HG03280 (cell line): ENCODE measurements at regions not wholly inside any gene's neighbourhood (a gene's known extent, or its start where the extent isn't known, plus 50 kb on each side); places are given as distances from the start of the nearest gene placed in this dataset.
"Not testable (repeated sequence)": the region's sequence is repeated elsewhere in the genome, so short reads cannot be mapped to it uniquely, and the experiment has no call there.

Source experiments
- ATAC-seq: cut with Tn5 transposase; IDR thresholded peaks from one replicate; pipeline ENCODE4 v1.9.1; 2021; ENCODE audit warnings: mild to moderate bottlenecking, moderate library complexity; ENCODE audit not compliant: unreplicated experiment

- no peak for ATAC-seq
Measured at GRCh38 chr9:26510137-26510536, 382.5 kb downstream of the CAAP1 start.

GRCh38 chr9:26508897-26509296 lies 383.7 kb downstream of the CAAP1 start:
- ATAC-seq, result no peak

- ATAC-seq, result no peak
Measured at GRCh38 chr9:26504057-26504456, 388.5 kb downstream of the CAAP1 start.

- ATAC-seq, result no peak
Measured at GRCh38 chr9:26502311-26502710, 390.3 kb downstream of the CAAP1 start.

- ATAC-seq, result no peak
Measured at GRCh38 chr9:26500471-26500870, 392.1 kb downstream of the CAAP1 start.

GRCh38 chr9:26492608-26493521 lies 399.7 kb downstream of the CAAP1 start:
- ATAC-seq, result not testable (repeated sequence)

GRCh38 chr9:26491922-26492607 lies 400.5 kb downstream of the CAAP1 start:
- not testable (repeated sequence) for ATAC-seq

- ATAC-seq, result no peak
Measured at GRCh38 chr9:26483991-26484390, 408.6 kb downstream of the CAAP1 start.

- ATAC-seq, result no peak
Measured at GRCh38 chr9:26477963-26478362, 414.6 kb downstream of the CAAP1 start.

- ATAC-seq, result no peak
Measured at GRCh38 chr9:26471261-26471660, 421.3 kb downstream of the CAAP1 start.

- no peak for ATAC-seq
Measured at GRCh38 chr9:26470284-26470683, 422.3 kb downstream of the CAAP1 start.

GRCh38 chr9:26463837-26464236 lies 428.8 kb downstream of the CAAP1 start:
- ATAC-seq, result no peak

- no peak for ATAC-seq
Measured at GRCh38 chr9:26462751-26463150, 429.9 kb downstream of the CAAP1 start.

GRCh38 chr9:26462213-26462612 lies 430.4 kb downstream of the CAAP1 start:
- ATAC-seq, result no peak

GRCh38 chr9:26460624-26461023 lies 432.0 kb downstream of the CAAP1 start:
- no peak for ATAC-seq

- no peak for ATAC-seq
Measured at GRCh38 chr9:26459959-26460358, 432.6 kb downstream of the CAAP1 start.

GRCh38 chr9:26458054-26458453 lies 434.5 kb downstream of the CAAP1 start:
- no peak for ATAC-seq

GRCh38 chr9:26457151-26457550 lies 435.5 kb downstream of the CAAP1 start:
- ATAC-seq, result no peak

GRCh38 chr9:26439061-26439624 lies 453.5 kb downstream of the CAAP1 start:
- ATAC-seq, result no peak

- no peak for ATAC-seq
Measured at GRCh38 chr9:26437056-26437711, 455.4 kb downstream of the CAAP1 start.

- no peak for ATAC-seq
Measured at GRCh38 chr9:26426551-26427131, 466.0 kb downstream of the CAAP1 start.
